Activated T-helper 17 cell treated with anti-CD3 and anti-CD28 coated beads, Interleukin-2, amount 50 U/mL, for 72 hours (primary cell): ENCODE measurements at regions not wholly inside any gene's neighbourhood (a gene's known extent, or its start where the extent isn't known, plus 50 kb on each side); places are given as distances from the start of the nearest gene placed in this dataset.

Experiments
- ATAC-seq: fragments of 150-1000 bp; cut with Tn5 transposase; replicated peaks from 2 replicates; pipeline ENCODE4 v1.10.0; 2021; ENCODE audit warnings: mild to moderate bottlenecking, moderate library complexity
- H3K27ac Mint-ChIP-seq: one replicate; pipeline ENCODE4 v1.8.0; 2022; ENCODE audit warnings: mixed read lengths
- H3K27me3 Mint-ChIP-seq: one replicate; pipeline ENCODE4 v1.8.0; 2022; ENCODE audit warnings: mixed read lengths
- H3K36me3 Mint-ChIP-seq: one replicate; pipeline ENCODE4 v1.8.0; 2022; ENCODE audit warnings: low read depth, mild to moderate bottlenecking, mixed read lengths
- H3K4me1 Mint-ChIP-seq: one replicate; pipeline ENCODE4 v1.8.0; 2022; ENCODE audit warnings: mixed read lengths
- H3K4me3 Mint-ChIP-seq: one replicate; pipeline ENCODE4 v1.8.0; 2022; ENCODE audit warnings: mild to moderate bottlenecking, mixed read lengths
- H3K9me3 Mint-ChIP-seq: one replicate; pipeline ENCODE4 v1.8.0; 2022; ENCODE audit warnings: mixed read lengths

DNA sequence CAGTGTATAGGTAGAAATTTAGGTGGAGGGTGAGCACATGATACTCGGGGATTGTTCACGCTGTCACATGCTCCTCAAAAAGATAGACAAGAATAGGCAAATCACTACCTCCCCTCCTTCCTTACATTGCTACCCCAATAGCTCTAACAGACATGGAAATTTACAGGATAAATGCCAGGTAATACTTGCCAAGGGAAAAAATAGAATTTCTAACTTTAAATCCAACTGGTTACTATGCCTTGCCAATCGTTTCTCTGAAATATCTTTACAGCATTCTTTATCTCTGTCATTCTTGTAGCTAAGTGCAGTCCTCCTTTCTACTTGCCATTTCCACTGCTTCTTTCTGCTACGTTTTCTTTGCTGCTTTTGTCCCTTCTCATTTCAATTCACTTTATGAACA is 339.8 kb upstream of the ZEB2 start:
- H3K9me3 Mint-ChIP-seq = peaks cover 2% of the 10 kb centered on the region
- no peak overlapping the region for H3K27ac Mint-ChIP-seq
- no peaks in the 10 kb centered on the region for H3K4me1 Mint-ChIP-seq
- no peaks in the 10 kb centered on the region for H3K36me3 Mint-ChIP-seq
- no peak for ATAC-seq
- H3K4me3 Mint-ChIP-seq = no peak overlapping the region
- H3K27me3 Mint-ChIP-seq = no peaks in the 10 kb centered on the region

DNA sequence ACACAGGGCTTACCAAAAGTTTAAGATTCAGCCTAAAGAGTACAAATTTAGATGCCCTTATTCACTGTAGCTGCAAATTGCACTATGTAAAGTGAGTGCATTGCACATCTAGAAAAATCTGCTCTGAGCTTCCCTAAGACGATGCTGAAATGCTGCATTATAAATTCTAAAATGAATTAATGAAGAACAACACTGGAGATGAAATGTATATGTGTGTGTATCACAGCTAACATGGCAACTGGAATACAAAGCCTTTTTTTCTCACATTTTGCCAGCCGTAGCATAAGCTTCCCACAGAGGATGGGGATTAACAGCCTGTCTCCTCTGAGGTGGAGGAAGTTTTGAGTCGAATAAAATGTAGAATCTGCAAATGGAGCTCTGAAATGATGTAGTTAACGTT is 338.3 kb upstream of the ZEB2 start:
- Mint-ChIP-seq H3K4me1 (no peaks in the 10 kb centered on the region), H3K36me3 (no peaks in the 10 kb centered on the region), H3K4me3 (no peak overlapping the region), H3K27me3 (no peaks in the 10 kb centered on the region), H3K27ac (no peak overlapping the region), H3K9me3 (peaks cover 9% of the 10 kb centered on the region)
- no peak for ATAC-seq

DNA sequence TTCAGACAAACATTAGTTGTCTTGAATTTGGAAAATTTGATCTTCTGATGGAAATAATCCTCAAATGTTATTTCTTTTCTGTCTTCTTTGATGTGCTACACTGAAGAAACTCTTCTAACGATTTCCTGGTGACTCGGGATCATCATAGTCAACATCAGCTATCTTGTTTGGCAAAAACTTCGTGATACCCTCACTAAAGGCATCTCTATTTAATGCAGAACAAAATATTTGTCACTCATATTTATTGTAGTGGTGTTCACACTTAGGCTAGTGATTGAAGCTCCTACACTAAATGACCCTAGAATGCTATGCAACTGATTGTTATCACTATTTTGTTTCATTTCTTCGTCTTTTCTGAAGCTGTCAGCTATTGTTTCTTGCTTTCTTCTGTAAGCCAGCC is 334.7 kb upstream of the ZEB2 start:
- no peak overlapping the region for H3K4me3 Mint-ChIP-seq
- no peaks in the 10 kb centered on the region for H3K36me3 Mint-ChIP-seq
- H3K27ac Mint-ChIP-seq = no peak overlapping the region
- peaks cover 9% of the 10 kb centered on the region for H3K9me3 Mint-ChIP-seq
- no peak for ATAC-seq
- H3K4me1 Mint-ChIP-seq = no peaks in the 10 kb centered on the region
- no peaks in the 10 kb centered on the region for H3K27me3 Mint-ChIP-seq

DNA sequence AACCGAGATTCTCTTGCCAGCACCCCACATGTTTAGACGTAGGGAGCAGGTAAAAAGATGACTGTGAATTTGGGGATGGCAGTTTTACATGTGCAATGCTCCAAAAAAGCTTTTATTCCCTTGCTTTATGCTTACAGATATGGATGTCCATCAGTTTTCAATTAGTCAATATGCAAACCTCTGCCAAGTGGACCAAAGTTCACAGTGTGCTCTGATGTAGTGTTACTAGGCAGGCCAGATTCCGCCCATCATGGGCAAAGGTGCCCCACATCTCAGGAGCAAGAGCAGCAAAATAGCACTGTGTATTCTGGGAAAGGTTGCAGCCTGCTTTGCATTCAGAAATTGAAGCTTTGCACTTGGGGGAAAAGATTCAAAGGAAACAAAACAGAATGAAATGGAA is 329.7 kb upstream of the ZEB2 start:
- Mint-ChIP-seq H3K27me3 (no peaks in the 10 kb centered on the region), H3K4me3 (no peak overlapping the region), H3K4me1 (no peaks in the 10 kb centered on the region), H3K36me3 (no peaks in the 10 kb centered on the region), H3K27ac (no peak overlapping the region), H3K9me3 (peaks cover 6% of the 10 kb centered on the region)
- ATAC-seq = no peak

DNA sequence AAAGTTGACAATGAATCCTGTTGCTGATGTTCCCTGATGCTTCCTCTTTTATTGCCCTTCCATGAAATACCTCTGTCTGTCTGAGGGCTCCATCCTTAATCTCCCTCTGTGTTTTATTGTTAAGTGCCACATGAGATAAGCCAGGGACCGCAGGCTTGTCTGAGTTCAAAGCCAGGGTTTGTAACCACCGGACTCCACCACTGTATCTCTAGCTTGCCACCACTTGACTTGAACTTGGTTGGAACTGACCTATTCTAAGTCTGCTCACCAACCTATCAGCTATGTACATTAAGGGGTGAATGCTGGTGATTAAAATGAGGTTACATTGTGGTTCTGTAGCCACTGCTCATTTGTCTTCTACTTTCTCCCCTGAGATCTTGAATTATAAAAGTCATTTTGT is 328.5 kb upstream of the ZEB2 start:
- H3K9me3 Mint-ChIP-seq = no peaks in the 10 kb centered on the region
- no peak overlapping the region for H3K27ac Mint-ChIP-seq
- no peak overlapping the region for H3K4me3 Mint-ChIP-seq
- no peaks in the 10 kb centered on the region for H3K4me1 Mint-ChIP-seq
- H3K27me3 Mint-ChIP-seq = no peaks in the 10 kb centered on the region
- ATAC-seq = no peak
- H3K36me3 Mint-ChIP-seq = no peaks in the 10 kb centered on the region

DNA sequence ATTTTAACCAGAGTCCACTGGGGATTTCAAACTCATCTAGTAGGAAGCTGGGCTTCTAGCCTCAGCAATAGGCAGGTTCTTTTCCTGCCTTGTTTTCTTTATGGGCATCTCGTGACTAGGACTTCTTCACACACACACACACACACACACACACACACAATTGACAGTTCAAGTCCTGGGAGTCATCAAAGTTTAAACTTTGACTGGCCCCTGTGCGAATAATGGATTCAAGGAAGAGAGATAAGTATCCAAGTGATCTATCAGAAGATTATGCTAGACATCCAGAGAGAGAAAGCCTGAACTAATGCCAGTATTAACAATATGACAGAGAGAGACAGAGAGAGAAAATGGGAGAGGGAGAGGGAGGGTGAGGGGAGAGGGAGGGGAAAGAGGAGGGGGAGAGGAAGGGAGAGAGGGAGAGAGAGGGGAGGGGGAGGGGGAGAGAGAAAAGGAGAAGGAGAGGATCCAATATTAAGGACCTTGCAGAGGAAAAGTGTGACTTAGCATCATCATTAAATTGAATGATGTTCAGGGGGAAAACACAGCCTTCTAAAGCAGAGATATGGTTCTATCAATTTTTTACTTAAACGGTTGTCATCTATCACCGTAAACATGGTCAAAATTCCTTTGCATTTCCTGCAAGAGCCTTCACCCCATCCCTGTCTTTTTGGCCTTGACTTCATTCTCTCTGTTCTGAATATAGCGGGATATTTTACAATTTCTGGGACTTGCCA is 327.6 kb upstream of the ZEB2 start:
- Mint-ChIP-seq H3K36me3 (no peaks in the 10 kb centered on the region), H3K9me3 (no peaks in the 10 kb centered on the region), H3K4me1 (no peaks in the 10 kb centered on the region), H3K27ac (no peak overlapping the region), H3K27me3 (no peaks in the 10 kb centered on the region), H3K4me3 (no peak overlapping the region)
- ATAC-seq = no peak

DNA sequence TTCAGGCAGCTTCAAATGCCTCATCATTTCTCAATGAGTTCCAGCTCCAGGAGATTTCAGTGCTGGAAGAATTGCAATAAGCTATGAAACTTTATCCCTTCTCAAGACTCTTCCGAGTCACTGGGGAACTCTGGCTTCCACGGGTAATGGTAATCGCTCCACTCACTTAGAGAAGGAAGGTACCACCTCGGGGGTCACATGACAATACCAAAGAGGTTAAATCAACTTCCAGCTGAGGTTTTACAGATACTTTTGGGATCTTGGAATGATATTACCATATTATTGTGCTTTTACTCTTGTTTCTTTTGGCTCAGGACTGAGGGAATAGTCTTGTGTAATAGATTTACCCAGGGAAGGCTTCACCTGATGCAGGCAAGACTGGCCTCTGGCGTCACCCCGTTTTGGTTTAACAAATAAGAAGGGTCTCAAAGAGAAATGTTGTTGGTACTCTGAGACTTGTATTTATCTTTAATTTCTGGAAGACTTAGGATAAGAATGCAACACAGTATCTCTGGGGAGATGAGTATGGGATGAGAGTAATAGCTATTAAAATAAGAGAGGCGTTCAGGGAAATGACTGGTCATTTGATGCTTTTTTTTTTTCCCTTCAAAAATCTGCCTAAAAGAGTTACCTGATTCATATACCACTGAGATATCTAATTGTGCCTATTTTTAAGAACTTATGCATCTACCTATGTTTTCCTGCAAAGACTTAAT is 316.9 kb upstream of the ZEB2 start:
- peaks cover 6% of the 10 kb centered on the region for H3K27me3 Mint-ChIP-seq
- H3K27ac Mint-ChIP-seq = no peak overlapping the region
- no peaks in the 10 kb centered on the region for H3K36me3 Mint-ChIP-seq
- H3K4me1 Mint-ChIP-seq = no peaks in the 10 kb centered on the region
- H3K4me3 Mint-ChIP-seq = no peak overlapping the region
- no peaks in the 10 kb centered on the region for H3K9me3 Mint-ChIP-seq
- ATAC-seq = no peak

DNA sequence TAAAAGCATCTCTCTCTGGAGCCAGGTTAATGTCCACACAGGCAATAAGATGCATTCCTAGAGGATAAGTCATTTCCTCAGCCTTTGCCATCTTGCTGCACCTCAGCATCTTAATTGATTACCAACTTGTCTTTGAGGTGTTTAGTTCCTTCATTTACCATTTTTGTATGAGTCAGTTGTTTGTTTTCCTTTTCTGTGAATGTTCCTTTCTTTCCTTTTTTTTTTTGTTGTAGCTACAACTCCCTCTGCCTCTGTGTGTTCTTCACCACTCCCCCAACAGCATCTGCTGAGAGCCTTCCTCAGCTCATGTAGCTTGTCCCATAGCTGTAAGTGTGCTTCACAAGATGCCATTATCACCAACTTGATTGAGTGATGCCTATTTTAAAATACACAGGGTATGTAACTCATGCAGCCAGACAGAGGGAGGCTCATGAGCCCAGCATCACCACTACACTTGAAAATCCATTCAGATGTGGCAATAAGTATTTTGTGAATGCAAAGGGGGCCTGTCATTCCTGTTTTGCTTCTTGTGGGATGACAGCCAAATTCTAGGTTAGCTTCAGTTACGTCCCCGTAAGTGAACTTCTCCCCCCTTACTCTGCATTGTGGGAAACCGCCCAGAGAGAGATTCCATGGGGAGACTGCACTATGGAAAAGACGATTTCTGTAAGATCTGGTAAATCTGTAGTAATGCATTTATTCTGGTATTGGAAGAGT is 315.9 kb upstream of the ZEB2 start:
- Mint-ChIP-seq H3K27ac (no peak overlapping the region), H3K4me3 (no peak overlapping the region), H3K4me1 (no peaks in the 10 kb centered on the region), H3K9me3 (no peaks in the 10 kb centered on the region), H3K36me3 (no peaks in the 10 kb centered on the region), H3K27me3 (peaks cover 3% of the 10 kb centered on the region)
- no peak for ATAC-seq

DNA sequence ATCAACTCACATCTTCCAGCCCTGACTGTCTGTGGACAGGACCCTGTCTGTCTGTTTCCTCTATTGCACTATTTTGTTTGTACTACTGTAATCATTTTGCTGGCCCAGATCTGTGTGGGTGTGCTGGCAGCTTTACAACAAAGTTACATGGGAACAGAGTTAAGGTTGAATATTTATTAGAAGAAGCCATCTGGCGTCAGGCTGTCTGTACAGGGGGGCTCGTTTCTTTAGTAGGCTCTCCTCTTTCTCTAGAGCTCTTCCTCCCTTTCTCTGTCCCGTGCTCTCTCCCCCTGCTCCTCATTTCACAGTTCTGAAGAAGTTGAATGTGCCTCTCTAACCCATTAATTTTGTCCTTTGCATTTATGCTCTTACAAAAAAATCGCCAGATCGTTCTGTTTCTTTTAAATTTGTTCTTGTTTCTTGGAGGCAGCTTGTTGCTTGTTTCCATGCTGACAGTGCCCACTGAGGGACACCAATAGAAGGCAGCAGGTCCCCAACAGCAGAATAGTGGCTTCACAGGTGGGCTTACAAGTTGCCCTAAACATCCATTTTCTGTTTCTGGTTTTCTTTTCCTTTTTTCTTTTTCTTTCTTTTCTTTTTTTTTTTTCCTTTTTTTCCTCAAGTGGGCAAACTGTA is 315.2 kb upstream of the ZEB2 start:
- Mint-ChIP-seq H3K27me3 (peaks cover under 1% of the 10 kb centered on the region), H3K27ac (no peak overlapping the region), H3K9me3 (no peaks in the 10 kb centered on the region), H3K4me3 (no peak overlapping the region), H3K4me1 (no peaks in the 10 kb centered on the region), H3K36me3 (no peaks in the 10 kb centered on the region)
- ATAC-seq = no peak

DNA sequence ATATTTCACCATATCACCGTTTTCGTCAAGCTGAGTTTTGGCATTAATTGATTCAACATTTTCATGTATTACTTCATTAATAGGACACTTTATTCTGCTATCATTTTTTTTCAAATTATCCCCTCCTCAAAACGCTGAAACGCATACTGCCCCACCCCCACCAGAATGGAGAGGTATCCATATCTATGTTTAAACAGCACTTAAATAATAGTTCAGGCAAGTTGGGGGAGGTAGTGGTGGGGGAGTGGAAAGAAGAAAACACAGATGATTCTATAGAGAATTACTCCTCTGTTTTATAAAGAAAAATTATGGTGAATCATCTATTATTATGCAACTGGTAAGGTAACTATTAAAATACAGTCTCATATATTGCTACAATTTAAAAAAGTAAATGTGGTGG is 314.4 kb upstream of the ZEB2 start:
- H3K9me3 Mint-ChIP-seq = no peaks in the 10 kb centered on the region
- no peaks in the 10 kb centered on the region for H3K4me1 Mint-ChIP-seq
- H3K36me3 Mint-ChIP-seq = no peaks in the 10 kb centered on the region
- H3K27me3 Mint-ChIP-seq = no peaks in the 10 kb centered on the region
- H3K27ac Mint-ChIP-seq = no peak overlapping the region
- no peak overlapping the region for H3K4me3 Mint-ChIP-seq
- ATAC-seq = no peak

DNA sequence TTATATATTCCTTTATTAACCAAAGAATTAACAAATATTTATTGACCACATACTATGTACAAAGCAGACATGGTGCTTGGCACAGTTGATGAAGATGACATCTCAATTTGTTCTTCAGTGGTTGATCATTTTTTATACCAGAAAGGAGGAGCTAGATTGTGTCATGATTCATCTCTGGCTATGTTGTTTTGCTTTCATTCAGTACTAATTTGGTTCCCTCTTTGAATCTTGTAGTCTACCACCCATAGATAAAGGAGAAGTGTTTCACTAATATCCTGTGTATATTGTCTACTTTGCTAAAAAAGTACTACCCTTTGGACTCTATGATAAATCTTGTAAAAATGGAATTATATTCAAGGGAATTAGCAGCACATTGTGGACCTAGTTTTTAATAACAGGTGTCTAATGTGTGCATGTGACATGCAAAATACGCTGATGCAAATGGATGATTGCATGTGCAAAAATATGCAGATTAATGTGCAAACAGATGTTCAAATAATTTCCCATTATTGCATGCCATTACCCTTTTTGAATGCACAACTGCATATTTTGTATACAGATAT is 313.2 kb upstream of the ZEB2 start:
- Mint-ChIP-seq H3K4me3 (no peak overlapping the region), H3K9me3 (no peaks in the 10 kb centered on the region), H3K4me1 (no peaks in the 10 kb centered on the region), H3K27me3 (no peaks in the 10 kb centered on the region), H3K27ac (no peak overlapping the region), H3K36me3 (no peaks in the 10 kb centered on the region)
- ATAC-seq = no peak

DNA sequence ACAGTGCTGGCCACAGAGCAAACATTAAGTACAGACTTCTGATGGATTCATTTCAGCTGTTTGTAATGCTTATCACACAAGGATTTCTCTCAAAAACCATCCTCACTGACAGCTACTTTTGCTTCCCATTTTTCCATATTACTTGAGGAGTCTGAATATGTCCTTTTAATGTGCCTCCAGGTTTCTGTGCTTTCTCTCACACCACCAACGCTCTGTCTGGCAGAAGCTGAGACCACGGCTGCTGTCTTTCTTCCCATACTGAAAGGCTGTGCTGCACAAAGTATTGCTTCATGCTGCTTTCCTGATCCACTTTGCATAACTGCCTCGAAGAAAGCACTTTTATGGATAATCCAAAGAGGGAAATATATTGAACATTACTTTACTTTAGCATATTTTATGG is 312.1 kb upstream of the ZEB2 start:
- H3K36me3 Mint-ChIP-seq = no peaks in the 10 kb centered on the region
- no peak for ATAC-seq
- no peak overlapping the region for H3K27ac Mint-ChIP-seq
- no peak overlapping the region for H3K4me3 Mint-ChIP-seq
- H3K4me1 Mint-ChIP-seq = no peaks in the 10 kb centered on the region
- no peaks in the 10 kb centered on the region for H3K9me3 Mint-ChIP-seq
- no peaks in the 10 kb centered on the region for H3K27me3 Mint-ChIP-seq

DNA sequence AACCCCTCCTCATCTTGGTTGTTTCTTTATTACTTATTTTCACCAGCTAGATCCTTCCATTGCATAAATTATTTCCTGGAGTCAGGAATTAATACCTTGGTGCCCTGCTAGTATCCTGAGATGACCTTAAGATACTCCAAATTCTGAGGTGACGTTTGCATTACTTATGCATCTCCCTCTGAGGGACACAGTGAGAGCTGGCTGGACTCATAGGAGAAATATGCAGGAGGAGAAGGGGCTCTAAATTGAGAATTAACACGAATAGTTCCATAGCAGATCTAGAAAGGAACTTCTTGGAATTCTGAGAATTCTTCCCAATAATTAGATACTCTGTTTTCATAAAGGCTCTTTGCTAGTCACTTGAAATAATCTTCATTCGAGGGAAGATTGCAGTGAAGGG is 310.6 kb upstream of the ZEB2 start:
- no peaks in the 10 kb centered on the region for H3K36me3 Mint-ChIP-seq
- H3K4me3 Mint-ChIP-seq = no peak overlapping the region
- ATAC-seq = no peak
- H3K4me1 Mint-ChIP-seq = no peaks in the 10 kb centered on the region
- no peak overlapping the region for H3K27ac Mint-ChIP-seq
- no peaks in the 10 kb centered on the region for H3K27me3 Mint-ChIP-seq
- H3K9me3 Mint-ChIP-seq = no peaks in the 10 kb centered on the region

DNA sequence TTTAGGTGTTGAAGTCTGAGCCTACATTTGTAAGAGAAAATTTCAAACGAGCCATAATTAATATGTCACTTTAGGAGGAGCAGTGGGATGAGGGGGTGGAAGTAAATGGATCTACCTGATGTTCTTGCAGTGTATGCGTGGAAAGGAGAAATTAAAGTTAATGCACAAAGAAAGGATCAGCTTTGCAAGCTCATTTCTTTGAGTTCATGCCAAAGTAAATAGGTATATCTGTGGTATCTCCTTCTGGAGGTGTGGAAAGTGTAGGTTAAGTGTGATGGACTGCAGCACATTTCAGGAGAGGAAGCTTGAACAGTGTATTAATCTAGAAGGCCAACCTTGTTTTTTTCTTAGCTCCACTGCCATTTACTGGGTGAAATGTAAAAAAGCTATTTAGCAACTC is 307.5 kb upstream of the ZEB2 start:
- Mint-ChIP-seq H3K4me3 (no peak overlapping the region), H3K36me3 (no peaks in the 10 kb centered on the region), H3K4me1 (no peaks in the 10 kb centered on the region), H3K27ac (no peak overlapping the region), H3K27me3 (peaks cover under 1% of the 10 kb centered on the region), H3K9me3 (peaks cover 6% of the 10 kb centered on the region)
- no peak for ATAC-seq
